ENCODE measurements at regions not wholly inside any gene's neighbourhood (a gene's known extent, or its start where the extent isn't known, plus 50 kb on each side); places are given as distances from the start of the nearest gene placed in this dataset.

DNA sequence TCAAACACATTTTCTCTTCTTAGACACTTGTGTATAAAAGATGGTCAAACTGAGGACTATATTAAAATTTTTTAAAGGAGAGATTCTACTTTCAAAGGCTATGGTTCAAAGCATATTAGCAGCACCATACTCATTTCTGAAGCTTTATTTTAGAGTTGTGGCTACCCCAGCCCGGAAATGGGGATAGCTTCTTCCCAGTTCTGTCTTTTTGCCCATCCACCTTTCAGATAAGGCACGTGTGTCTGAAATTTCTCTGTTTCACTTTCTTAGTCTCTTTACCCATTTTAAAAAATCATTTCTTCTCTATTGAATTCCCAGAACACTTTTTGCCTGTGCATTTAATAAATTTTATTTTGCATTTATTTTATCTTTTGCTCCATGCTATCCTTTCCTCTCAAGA lies 431.5 kb downstream of the RNF144A start:
- H3K27ac ChIP-seq (ENCODE audit: low read length) = no peak overlapping the region
- TF ChIP-seq, protein P1, sequence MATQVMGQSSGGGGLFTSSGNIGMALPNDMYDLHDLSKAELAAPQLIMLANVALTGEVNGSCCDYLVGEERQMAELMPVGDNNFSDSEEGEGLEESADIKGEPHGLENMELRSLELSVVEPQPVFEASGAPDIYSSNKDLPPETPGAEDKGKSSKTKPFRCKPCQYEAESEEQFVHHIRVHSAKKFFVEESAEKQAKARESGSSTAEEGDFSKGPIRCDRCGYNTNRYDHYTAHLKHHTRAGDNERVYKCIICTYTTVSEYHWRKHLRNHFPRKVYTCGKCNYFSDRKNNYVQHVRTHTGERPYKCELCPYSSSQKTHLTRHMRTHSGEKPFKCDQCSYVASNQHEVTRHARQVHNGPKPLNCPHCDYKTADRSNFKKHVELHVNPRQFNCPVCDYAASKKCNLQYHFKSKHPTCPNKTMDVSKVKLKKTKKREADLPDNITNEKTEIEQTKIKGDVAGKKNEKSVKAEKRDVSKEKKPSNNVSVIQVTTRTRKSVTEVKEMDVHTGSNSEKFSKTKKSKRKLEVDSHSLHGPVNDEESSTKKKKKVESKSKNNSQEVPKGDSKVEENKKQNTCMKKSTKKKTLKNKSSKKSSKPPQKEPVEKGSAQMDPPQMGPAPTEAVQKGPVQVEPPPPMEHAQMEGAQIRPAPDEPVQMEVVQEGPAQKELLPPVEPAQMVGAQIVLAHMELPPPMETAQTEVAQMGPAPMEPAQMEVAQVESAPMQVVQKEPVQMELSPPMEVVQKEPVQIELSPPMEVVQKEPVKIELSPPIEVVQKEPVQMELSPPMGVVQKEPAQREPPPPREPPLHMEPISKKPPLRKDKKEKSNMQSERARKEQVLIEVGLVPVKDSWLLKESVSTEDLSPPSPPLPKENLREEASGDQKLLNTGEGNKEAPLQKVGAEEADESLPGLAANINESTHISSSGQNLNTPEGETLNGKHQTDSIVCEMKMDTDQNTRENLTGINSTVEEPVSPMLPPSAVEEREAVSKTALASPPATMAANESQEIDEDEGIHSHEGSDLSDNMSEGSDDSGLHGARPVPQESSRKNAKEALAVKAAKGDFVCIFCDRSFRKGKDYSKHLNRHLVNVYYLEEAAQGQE (IDR thresholded peaks at IDR 0.05; ENCODE audit: borderline replicate concordance) = no peak
- TF ChIP-seq MXI1 (conservative IDR thresholded peaks at IDR 0.05; ENCODE audit: poor library complexity, severe bottlenecking) (no peak), TAF1 (IDR thresholded peaks at IDR 0.05; ENCODE audit: low read depth) (no peak), RAD21 (conservative IDR thresholded peaks at IDR 0.05) (no peak), EP300 (conservative IDR thresholded peaks at IDR 0.05; ENCODE audit: poor library complexity, severe bottlenecking) (no peak), EZH2 (IDR thresholded peaks at IDR 0.05; ENCODE audit: borderline replicate concordance, insufficient read depth, low read length, poor library complexity, severe bottlenecking) (no peak), SMC3 (conservative IDR thresholded peaks at IDR 0.05; ENCODE audit: poor library complexity) (no peak), POLR2AphosphoS5 (IDR thresholded peaks at IDR 0.05) (no peak)
- TF ChIP-seq, protein P2, sequence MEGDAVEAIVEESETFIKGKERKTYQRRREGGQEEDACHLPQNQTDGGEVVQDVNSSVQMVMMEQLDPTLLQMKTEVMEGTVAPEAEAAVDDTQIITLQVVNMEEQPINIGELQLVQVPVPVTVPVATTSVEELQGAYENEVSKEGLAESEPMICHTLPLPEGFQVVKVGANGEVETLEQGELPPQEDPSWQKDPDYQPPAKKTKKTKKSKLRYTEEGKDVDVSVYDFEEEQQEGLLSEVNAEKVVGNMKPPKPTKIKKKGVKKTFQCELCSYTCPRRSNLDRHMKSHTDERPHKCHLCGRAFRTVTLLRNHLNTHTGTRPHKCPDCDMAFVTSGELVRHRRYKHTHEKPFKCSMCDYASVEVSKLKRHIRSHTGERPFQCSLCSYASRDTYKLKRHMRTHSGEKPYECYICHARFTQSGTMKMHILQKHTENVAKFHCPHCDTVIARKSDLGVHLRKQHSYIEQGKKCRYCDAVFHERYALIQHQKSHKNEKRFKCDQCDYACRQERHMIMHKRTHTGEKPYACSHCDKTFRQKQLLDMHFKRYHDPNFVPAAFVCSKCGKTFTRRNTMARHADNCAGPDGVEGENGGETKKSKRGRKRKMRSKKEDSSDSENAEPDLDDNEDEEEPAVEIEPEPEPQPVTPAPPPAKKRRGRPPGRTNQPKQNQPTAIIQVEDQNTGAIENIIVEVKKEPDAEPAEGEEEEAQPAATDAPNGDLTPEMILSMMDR (IDR thresholded peaks at IDR 0.05; ENCODE audit: poor library complexity, severe bottlenecking) = no peak

DNA sequence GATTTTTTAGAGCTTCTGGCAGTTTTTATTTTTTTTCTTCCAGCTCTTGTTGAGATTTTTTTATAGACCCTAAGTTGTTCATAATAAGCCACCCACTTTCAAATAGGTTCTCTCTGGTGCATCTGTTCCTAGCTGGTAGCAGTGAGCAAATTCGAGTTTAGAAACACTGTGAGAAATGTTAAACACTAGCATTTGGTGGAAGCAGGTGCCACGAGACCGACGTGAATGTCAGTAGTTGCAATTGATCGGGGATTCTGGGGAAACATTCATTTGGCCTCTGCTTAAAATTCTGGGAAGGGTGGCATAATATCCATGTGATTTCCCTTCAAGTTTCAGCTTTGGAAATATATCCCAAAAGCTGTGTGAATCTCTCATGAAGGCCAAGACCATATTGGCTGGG lies 435.0 kb downstream of the RNF144A start:
- Histone ChIP-seq H3K27ac (ENCODE audit: low read length) (no peak overlapping the region), H3K9me3 (ENCODE audit: low read length) (no peaks in the 10 kb centered on the region), H3K79me2 (replicated peaks; ENCODE audit: insufficient read depth, low read length) (no peaks in the 10 kb centered on the region), H3K36me3 (ENCODE audit: insufficient read depth, low read length) (no peaks in the 10 kb centered on the region), H3K9ac (ENCODE audit: low read length) (no peak overlapping the region), H3K4me3 (ENCODE audit: low read length) (no peak overlapping the region), H4K20me1 (ENCODE audit: insufficient read depth) (no peaks in the 10 kb centered on the region), H3K9me2 (ENCODE audit: insufficient read depth, low read length) (no peaks in the 10 kb centered on the region), H3K4me2 (ENCODE audit: low read length) (no peak overlapping the region), H2AFZ (ENCODE audit: low read depth, low read length) (no peak overlapping the region), H3K27me3 (ENCODE audit: insufficient read depth, low read depth, low read length) (no peaks in the 10 kb centered on the region), H3F3A (ENCODE audit: insufficient read depth, low read length, poor library complexity, severe bottlenecking) (no peaks in the 10 kb centered on the region)
- TF ChIP-seq, protein P2 (IDR thresholded peaks at IDR 0.05; ENCODE audit: poor library complexity, severe bottlenecking) = no peak
- TF ChIP-seq EP300 (conservative IDR thresholded peaks at IDR 0.05; ENCODE audit: poor library complexity, severe bottlenecking) (no peak), MXI1 (conservative IDR thresholded peaks at IDR 0.05; ENCODE audit: poor library complexity, severe bottlenecking) (no peak), EZH2 (IDR thresholded peaks at IDR 0.05; ENCODE audit: borderline replicate concordance, insufficient read depth, low read length, poor library complexity, severe bottlenecking) (no peak), TAF1 (IDR thresholded peaks at IDR 0.05; ENCODE audit: low read depth) (no peak), POLR2AphosphoS5 (IDR thresholded peaks at IDR 0.05) (no peak), RAD21 (conservative IDR thresholded peaks at IDR 0.05) (no peak), SMC3 (conservative IDR thresholded peaks at IDR 0.05; ENCODE audit: poor library complexity) (no peak)
- TF ChIP-seq, protein P1 (IDR thresholded peaks at IDR 0.05; ENCODE audit: borderline replicate concordance) = no peak

More for the DNA sequence above, 431.5 kb downstream of the RNF144A start:
- H3K4me3 ChIP-seq (ENCODE audit: low read length) = no peak overlapping the region
- H3K27me3 ChIP-seq (ENCODE audit: insufficient read depth, low read depth, low read length) = no peaks in the 10 kb centered on the region
- H3K9me3 ChIP-seq (ENCODE audit: low read length) = no peaks in the 10 kb centered on the region
- no peaks in the 10 kb centered on the region for H3K79me2 ChIP-seq (replicated peaks; ENCODE audit: insufficient read depth, low read length)
- H3F3A ChIP-seq (ENCODE audit: insufficient read depth, low read length, poor library complexity, severe bottlenecking) = no peaks in the 10 kb centered on the region
- no peaks in the 10 kb centered on the region for H4K20me1 ChIP-seq (ENCODE audit: insufficient read depth)
- H3K9me2 ChIP-seq (ENCODE audit: insufficient read depth, low read length) = no peaks in the 10 kb centered on the region
- no peaks in the 10 kb centered on the region for H3K36me3 ChIP-seq (ENCODE audit: insufficient read depth, low read length)
- H3K4me2 ChIP-seq (ENCODE audit: low read length) = no peak overlapping the region
- no peak overlapping the region for H3K9ac ChIP-seq (ENCODE audit: low read length)
- no peak overlapping the region for H2AFZ ChIP-seq (ENCODE audit: low read depth, low read length)

Data from neural cell (in vitro differentiated cells).